WTC11 (cell line): ENCODE measurements at regions not wholly inside any gene's neighbourhood (a gene's known extent, or its start where the extent isn't known, plus 50 kb on each side); places are given as distances from the start of the nearest gene placed in this dataset.
"Not testable (repeated sequence)": the region's sequence is repeated elsewhere in the genome, so short reads cannot be mapped to it uniquely, and the experiment has no call there.

ENCODE experiments used
- ATAC-seq: fragments of 200-7000 bp; cut with Tn5 transposase; 2 replicates; pipeline ENCODE4 v1.10.0; 2021; ENCODE audit warnings: mild to moderate bottlenecking, moderate library complexity
- CTCF ChIA-PET: fragments of 300-600 bp; sonication (Branson Sonifier 250); formaldehyde crosslinking; loops from one replicate; lab custom pipeline; 2021; ENCODE audit warnings: antibody characterized with exemption; lab: Charles Lee
- POLR2A ChIA-PET: fragments of 350-600 bp; sonication (Branson Sonifier 250); formaldehyde crosslinking; loops from one replicate; lab custom pipeline; 2021; ENCODE audit warnings: antibody characterized with exemption; lab: Charles Lee
- DNase-seq: peaks from one replicate; pipeline ENCODE4 v3.0.0; 2021; ENCODE audit warnings: low spot score
- H3K27ac Mint-ChIP-seq: 2 replicates; pipeline ENCODE4 v1.8.0; 2021; ENCODE audit warnings: mixed read lengths
- H3K27me3 Mint-ChIP-seq: 2 replicates; pipeline ENCODE4 v1.8.0; 2021; ENCODE audit warnings: low read depth, mild to moderate bottlenecking, moderate library complexity, mixed read lengths
- H3K36me3 Mint-ChIP-seq: 2 replicates; pipeline ENCODE4 v1.8.0; 2021; ENCODE audit warnings: mixed read lengths
- H3K4me1 Mint-ChIP-seq: 2 replicates; pipeline ENCODE4 v1.8.0; 2022; ENCODE audit warnings: mixed read lengths
- H3K4me3 Mint-ChIP-seq: 2 replicates; pipeline ENCODE4 v1.8.0; 2021; ENCODE audit warnings: mild to moderate bottlenecking, moderate library complexity, mixed read lengths
- H3K9me3 Mint-ChIP-seq: 2 replicates; pipeline ENCODE4 v1.8.0; 2021; ENCODE audit warnings: mixed read lengths
- ESRRA ChIP-seq: sonication (generic); formaldehyde crosslinking; IDR thresholded peaks from 2 replicates; pipeline ENCODE4 v1.8.1; 2022; ENCODE audit warnings: mild to moderate bottlenecking, missing genetic modification reagents, borderline replicate concordance
- IRF2 ChIP-seq: sonication (generic); formaldehyde crosslinking; IDR thresholded peaks from 2 replicates; pipeline ENCODE4 v1.8.0; 2022; ENCODE audit warnings: low read depth, missing genetic modification reagents, borderline replicate concordance
- NFATC4 ChIP-seq: fragments of 250-450 bp; sonication (Bioruptor Pico); IDR thresholded peaks from 2 replicates; pipeline ENCODE4 v1.9.0; 2021; ENCODE audit warnings: mild to moderate bottlenecking
- NR1H2 ChIP-seq: sonication (generic); formaldehyde crosslinking; IDR thresholded peaks from 2 replicates; pipeline ENCODE4 v1.9.0; 2021; ENCODE audit warnings: mild to moderate bottlenecking, moderate library complexity, missing genetic modification reagents
- PRRX2 ChIP-seq: fragments of 250-450 bp; sonication (Bioruptor Pico); IDR thresholded peaks from 2 replicates; pipeline ENCODE4 v1.8.0; 2021; ENCODE audit warnings: mild to moderate bottlenecking
- TP53 ChIP-seq: sonication (generic); formaldehyde crosslinking; IDR thresholded peaks from 2 replicates; pipeline ENCODE4 v1.8.1; 2023; ENCODE audit warnings: mild to moderate bottlenecking, missing genetic modification reagents
- ZNF263 ChIP-seq: sonication (generic); formaldehyde crosslinking; IDR thresholded peaks from 2 replicates; pipeline ENCODE4 v1.8.1; 2022; ENCODE audit warnings: low read depth, mild to moderate bottlenecking, moderate library complexity, missing genetic modification reagents
- ZNF317 ChIP-seq: sonication (generic); formaldehyde crosslinking; IDR thresholded peaks from 2 replicates; pipeline ENCODE4 v1.8.1; 2023; ENCODE audit warnings: low read depth, mild to moderate bottlenecking, moderate library complexity, missing genetic modification reagents, borderline replicate concordance
- ZNF416 ChIP-seq: fragments of 250-450 bp; sonication (Bioruptor Pico); IDR thresholded peaks from 2 replicates; pipeline ENCODE4 v1.9.0; 2021; ENCODE audit warnings: mild to moderate bottlenecking, inconsistent platforms
- ZNF423 ChIP-seq: fragments of 250-450 bp; sonication (Bioruptor Pico); IDR thresholded peaks from 2 replicates; pipeline ENCODE4 v2.1.2; 2022; ENCODE audit warnings: mild to moderate bottlenecking, moderate library complexity
- TF ChIP-seq, protein P1 (sequence below): sonication (generic); formaldehyde crosslinking; IDR thresholded peaks from 2 replicates; pipeline ENCODE4 v1.8.1; 2023; ENCODE audit warnings: mild to moderate bottlenecking, missing genetic modification reagents
- TF ChIP-seq, protein P2 (sequence below): sonication (generic); formaldehyde crosslinking; IDR thresholded peaks from 2 replicates; pipeline ENCODE4 v1.8.0; 2022; ENCODE audit warnings: missing genetic modification reagents
- TF ChIP-seq, protein P3 (sequence below): sonication (generic); formaldehyde crosslinking; IDR thresholded peaks from 2 replicates; pipeline ENCODE4 v1.8.0; 2022; ENCODE audit warnings: mild to moderate bottlenecking, missing genetic modification reagents
- TF ChIP-seq, protein P4 (sequence below): sonication (generic); formaldehyde crosslinking; IDR thresholded peaks from 2 replicates; pipeline ENCODE4 v1.8.0; 2022; ENCODE audit warnings: mild to moderate bottlenecking, missing genetic modification reagents

DNA sequence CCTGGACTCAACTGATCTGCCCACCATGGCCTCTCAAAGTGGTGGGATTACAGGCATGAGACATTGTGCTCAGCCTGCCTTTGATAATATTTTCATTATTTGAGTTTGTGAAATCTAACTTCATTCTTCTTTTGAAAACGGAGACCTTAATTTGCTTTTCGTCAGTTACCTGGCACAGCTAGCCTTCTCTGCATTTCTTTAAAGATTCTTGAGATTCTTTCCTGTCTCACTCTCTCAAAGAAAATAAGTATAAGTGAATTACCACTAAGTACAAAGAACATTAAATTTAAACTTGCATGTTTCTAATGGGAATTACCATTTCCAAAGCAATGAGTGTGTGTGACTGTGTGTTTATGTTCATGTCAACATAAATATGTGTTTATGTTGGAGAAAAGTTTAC, 187.9 kb downstream of the NFKBIZ start:
- Mint-ChIP-seq H3K36me3 (peaks cover 28% of the 10 kb centered on the region), H3K4me3 (no peak overlapping the region), H3K4me1 (peaks cover 5% of the 10 kb centered on the region; the same call in 1 of the 2 replicates), H3K27ac (no peak overlapping the region), H3K9me3 (peaks cover 37% of the 10 kb centered on the region), H3K27me3 (peaks cover 5% of the 10 kb centered on the region; the same call in 1 of the 2 replicates)
- CTCF ChIA-PET = no interaction called here
- POLR2A ChIA-PET = no interaction called here
- DNase-seq = no peak
- TF ChIP-seq NR1H2 = no peak
- TF ChIP-seq, protein P1, sequence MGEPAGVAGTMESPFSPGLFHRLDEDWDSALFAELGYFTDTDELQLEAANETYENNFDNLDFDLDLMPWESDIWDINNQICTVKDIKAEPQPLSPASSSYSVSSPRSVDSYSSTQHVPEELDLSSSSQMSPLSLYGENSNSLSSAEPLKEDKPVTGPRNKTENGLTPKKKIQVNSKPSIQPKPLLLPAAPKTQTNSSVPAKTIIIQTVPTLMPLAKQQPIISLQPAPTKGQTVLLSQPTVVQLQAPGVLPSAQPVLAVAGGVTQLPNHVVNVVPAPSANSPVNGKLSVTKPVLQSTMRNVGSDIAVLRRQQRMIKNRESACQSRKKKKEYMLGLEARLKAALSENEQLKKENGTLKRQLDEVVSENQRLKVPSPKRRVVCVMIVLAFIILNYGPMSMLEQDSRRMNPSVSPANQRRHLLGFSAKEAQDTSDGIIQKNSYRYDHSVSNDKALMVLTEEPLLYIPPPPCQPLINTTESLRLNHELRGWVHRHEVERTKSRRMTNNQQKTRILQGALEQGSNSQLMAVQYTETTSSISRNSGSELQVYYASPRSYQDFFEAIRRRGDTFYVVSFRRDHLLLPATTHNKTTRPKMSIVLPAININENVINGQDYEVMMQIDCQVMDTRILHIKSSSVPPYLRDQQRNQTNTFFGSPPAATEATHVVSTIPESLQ (CRISPR knock-in tag) = no peak
- TF ChIP-seq ZNF317 (CRISPR knock-in tag) = no peak
- TF ChIP-seq, all 79 proteins: peak for 0
- ATAC-seq = no peak

DNA sequence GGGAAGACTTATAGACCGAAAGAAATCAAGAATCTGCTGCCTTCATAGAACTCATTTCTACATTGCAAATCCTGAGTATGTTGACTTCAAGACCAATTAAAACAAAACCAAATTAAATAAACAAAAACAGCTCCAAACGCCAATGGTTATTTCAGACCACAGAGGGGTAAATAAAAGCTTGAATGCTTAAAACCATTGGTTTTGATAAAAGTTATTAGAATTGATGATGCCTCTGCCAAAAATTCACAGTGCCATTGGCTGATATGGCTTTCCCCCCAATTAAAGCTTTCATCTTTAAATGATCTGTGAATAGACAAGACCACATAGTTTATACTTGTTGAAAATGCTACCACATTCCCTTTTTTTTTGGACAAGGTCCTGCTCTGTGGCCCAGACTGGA, 188.5 kb downstream of the NFKBIZ start:
- ChIA-PET CTCF (no interaction called here), POLR2A (interaction anchor here (0.6 kb wide), 1 partner anchor 526 kb away, joined by 4 read pairs; no protein-coding TSS in a partner anchor)
- TF ChIP-seq ZNF416 (CRISPR knock-in tag) = no peak
- TF ChIP-seq ZNF263 = no peak
- TF ChIP-seq ZNF423 (CRISPR knock-in tag) = no peak
- no peak for TF ChIP-seq IRF2 (CRISPR knock-in tag)
- no peak for TF ChIP-seq PRRX2 (CRISPR knock-in tag)
- no peak for TF ChIP-seq TP53
- TF ChIP-seq NFATC4 (CRISPR knock-in tag) = no peak
- TF ChIP-seq ESRRA (CRISPR knock-in tag) = no peak
- TF ChIP-seq, protein P2, sequence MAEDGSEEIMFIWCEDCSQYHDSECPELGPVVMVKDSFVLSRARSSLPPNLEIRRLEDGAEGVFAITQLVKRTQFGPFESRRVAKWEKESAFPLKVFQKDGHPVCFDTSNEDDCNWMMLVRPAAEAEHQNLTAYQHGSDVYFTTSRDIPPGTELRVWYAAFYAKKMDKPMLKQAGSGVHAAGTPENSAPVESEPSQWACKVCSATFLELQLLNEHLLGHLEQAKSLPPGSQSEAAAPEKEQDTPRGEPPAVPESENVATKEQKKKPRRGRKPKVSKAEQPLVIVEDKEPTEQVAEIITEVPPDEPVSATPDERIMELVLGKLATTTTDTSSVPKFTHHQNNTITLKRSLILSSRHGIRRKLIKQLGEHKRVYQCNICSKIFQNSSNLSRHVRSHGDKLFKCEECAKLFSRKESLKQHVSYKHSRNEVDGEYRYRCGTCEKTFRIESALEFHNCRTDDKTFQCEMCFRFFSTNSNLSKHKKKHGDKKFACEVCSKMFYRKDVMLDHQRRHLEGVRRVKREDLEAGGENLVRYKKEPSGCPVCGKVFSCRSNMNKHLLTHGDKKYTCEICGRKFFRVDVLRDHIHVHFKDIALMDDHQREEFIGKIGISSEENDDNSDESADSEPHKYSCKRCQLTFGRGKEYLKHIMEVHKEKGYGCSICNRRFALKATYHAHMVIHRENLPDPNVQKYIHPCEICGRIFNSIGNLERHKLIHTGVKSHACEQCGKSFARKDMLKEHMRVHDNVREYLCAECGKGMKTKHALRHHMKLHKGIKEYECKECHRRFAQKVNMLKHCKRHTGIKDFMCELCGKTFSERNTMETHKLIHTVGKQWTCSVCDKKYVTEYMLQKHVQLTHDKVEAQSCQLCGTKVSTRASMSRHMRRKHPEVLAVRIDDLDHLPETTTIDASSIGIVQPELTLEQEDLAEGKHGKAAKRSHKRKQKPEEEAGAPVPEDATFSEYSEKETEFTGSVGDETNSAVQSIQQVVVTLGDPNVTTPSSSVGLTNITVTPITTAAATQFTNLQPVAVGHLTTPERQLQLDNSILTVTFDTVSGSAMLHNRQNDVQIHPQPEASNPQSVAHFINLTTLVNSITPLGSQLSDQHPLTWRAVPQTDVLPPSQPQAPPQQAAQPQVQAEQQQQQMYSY = no peak
- Mint-ChIP-seq H3K27me3 (peaks cover 5% of the 10 kb centered on the region; the same call in 1 of the 2 replicates), H3K4me3 (no peak overlapping the region), H3K4me1 (peaks cover 5% of the 10 kb centered on the region; the same call in 1 of the 2 replicates), H3K9me3 (peaks cover 37% of the 10 kb centered on the region), H3K27ac (no peak overlapping the region), H3K36me3 (peaks cover 28% of the 10 kb centered on the region)
- DNase-seq (no peak), ATAC-seq (no peak)

DNA sequence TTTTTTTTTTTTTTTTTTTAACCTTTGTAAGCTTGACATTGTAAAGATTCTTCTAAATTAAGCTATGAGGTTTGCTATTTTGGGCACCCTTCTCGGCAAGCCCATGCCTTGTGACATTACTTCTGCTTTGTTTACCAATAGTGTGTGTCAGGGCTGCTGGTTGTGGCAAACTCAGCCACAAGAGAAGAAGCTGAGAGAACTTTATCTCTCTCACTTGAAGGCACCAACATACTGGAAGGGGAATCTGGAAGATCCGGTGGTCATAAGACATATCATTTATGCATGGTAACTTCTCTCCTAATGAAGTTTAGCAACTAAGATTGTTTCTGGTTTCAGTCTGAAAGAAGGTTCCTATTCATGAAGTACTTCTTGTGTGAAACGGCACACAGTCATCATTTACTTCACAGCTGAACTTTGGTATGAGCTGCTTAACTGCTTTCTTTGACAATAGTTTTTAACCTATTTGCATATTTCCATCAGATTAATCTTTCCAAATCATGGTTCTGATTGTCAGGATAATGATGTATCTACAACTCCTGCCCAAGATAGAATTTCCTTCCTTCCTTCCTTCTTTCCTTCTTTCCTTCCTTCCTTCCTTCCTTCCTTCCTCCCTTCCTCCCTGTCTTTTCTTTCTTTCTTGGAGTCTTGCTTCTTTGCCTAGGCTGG, 189.3 kb downstream of the NFKBIZ start:
- H3K4me1 Mint-ChIP-seq = peaks cover 5% of the 10 kb centered on the region; the same call in 1 of the 2 replicates
- no peak overlapping the region for H3K4me3 Mint-ChIP-seq
- ATAC-seq (no peak), DNase-seq (no peak)
- CTCF ChIA-PET = no interaction called here
- peaks cover 37% of the 10 kb centered on the region for H3K9me3 Mint-ChIP-seq
- POLR2A ChIA-PET = interaction anchor here (0.6 kb wide), 1 partner anchor 526 kb away, joined by 4 read pairs; no protein-coding TSS in a partner anchor
- H3K27ac Mint-ChIP-seq = no peak overlapping the region
- H3K36me3 Mint-ChIP-seq = peaks cover 28% of the 10 kb centered on the region
- H3K27me3 Mint-ChIP-seq = peaks cover 5% of the 10 kb centered on the region; the same call in 1 of the 2 replicates
- no peak for TF ChIP-seq TP53
- TF ChIP-seq, protein P3, sequence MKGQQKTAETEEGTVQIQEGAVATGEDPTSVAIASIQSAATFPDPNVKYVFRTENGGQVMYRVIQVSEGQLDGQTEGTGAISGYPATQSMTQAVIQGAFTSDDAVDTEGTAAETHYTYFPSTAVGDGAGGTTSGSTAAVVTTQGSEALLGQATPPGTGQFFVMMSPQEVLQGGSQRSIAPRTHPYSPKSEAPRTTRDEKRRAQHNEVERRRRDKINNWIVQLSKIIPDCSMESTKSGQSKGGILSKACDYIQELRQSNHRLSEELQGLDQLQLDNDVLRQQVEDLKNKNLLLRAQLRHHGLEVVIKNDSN (CRISPR knock-in tag) = no peak
- TF ChIP-seq, protein P4, sequence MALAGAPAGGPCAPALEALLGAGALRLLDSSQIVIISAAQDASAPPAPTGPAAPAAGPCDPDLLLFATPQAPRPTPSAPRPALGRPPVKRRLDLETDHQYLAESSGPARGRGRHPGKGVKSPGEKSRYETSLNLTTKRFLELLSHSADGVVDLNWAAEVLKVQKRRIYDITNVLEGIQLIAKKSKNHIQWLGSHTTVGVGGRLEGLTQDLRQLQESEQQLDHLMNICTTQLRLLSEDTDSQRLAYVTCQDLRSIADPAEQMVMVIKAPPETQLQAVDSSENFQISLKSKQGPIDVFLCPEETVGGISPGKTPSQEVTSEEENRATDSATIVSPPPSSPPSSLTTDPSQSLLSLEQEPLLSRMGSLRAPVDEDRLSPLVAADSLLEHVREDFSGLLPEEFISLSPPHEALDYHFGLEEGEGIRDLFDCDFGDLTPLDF = no peak

DNA sequence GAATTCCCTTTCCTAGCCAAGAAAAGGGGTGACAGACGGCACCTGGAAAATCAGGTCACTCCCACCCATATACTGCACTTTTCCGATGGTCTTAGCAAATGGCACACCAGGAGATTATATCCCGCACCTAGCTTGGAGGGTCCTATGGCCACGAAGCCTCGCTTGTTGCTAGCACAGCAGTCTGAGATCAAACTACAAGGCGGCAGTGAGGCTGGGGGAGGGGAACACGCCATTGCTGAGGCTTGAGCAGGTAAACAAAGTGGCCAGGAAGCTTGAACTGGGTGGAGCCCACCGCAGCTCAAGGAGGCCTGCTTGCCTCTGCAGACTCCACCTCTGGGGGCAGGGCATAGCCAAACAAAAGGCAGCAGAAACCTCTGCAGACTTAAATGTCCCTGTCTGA, 190.8 kb downstream of the NFKBIZ start:
- DNase-seq, H3K4me3 Mint-ChIP-seq, POLR2A ChIA-PET, ATAC-seq, H3K4me1 Mint-ChIP-seq, CTCF ChIA-PET, H3K27ac Mint-ChIP-seq, H3K27me3 Mint-ChIP-seq: not testable (repeated sequence)
- Mint-ChIP-seq H3K36me3 (peaks cover 28% of the 10 kb centered on the region), H3K9me3 (peaks cover 37% of the 10 kb centered on the region)
